Activated T-cell treated with anti-CD3 and anti-CD28 coated beads for 24 hours (primary cell): ENCODE measurements at regions not wholly inside any gene's neighbourhood (a gene's known extent, or its start where the extent isn't known, plus 50 kb on each side); places are given as distances from the start of the nearest gene placed in this dataset.
"Not testable (repeated sequence)": the region's sequence is repeated elsewhere in the genome, so short reads cannot be mapped to it uniquely, and the experiment has no call there.

ENCODE experiments used
- DNase-seq: peaks from one replicate; pipeline ENCODE4 v3.0.0-alpha.2; 2020; ENCODE audit warnings: low read depth

DNA sequence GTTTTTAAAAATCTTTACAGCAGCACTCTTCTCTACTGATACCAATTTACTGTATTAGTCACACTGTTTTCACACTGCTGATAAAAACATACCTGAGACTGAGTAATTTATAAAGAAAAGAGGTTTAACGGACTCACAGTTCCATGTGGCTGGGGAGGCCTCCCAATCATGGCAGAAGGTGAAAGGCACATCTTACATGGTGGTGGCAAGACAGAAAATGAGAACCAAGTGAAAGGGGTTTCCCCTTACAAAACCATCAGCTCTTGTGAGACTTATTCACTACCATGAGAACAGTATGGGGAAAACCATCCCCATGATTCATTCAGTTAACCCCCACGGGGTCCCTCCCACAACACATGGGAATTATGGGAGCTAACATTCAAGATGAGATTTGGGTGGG, 481.9 kb upstream of the TLE4 start:
- not testable (repeated sequence) for DNase-seq

DNA sequence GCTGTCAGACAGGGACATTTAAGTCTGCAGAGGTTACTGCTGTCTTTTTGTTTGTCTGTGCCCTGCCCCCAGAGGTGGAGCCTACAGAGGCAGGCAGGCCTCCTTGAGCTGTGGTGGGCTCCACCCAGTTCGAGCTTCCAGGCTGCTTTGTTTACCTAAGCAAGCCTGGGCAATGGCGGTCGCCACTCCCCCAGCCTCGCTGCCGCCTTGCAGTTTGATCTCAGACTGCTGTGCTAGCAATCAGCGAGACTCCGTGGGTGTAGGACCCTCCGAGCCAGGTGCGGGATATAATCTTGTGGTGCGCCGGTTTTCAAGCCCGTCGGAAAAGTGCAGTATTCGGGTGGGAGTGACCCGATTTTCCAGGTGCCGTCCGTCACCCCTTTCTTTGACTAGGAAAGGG, 468.5 kb upstream of the TLE4 start:
- DNase-seq = not testable (repeated sequence)

DNA sequence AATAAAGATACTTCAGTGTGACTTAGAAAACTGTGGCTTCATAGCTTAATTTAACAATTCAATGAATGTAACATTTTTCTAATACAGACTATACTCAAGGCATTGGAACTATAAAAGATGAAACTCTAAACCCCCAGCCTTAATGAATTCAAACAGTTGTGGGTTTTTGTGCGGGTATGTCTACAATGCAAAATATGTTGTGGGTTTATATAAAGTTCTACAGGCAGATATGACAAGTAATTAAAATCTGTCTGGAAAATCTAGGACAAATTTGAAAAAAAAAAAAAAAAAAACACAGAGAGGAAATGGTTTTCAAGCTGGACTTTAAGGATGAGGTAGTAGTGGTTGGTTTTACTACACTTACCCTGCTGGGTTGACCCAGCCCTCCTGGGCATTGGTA, 467.5 kb upstream of the TLE4 start:
- no peak for DNase-seq

DNA sequence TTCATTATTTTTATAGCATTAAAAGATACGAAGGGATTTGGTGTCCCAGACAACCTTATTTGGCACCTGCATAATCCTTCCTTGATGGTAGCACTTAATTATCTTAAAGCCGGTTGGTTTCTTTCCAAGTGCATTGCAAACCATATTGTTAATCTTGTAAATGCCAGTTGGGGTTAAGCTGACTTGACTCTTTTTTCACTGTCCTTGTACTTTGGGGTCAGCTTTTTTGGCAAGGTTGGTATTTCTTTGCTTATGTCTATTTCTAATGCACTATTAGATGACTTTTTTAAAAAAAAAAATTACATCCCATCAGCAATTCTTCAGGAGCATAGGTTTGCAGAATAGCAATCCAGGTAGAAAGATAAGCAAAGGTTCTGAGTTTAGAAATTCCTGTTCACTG, 466.8 kb upstream of the TLE4 start:
- DNase-seq = no peak

DNA sequence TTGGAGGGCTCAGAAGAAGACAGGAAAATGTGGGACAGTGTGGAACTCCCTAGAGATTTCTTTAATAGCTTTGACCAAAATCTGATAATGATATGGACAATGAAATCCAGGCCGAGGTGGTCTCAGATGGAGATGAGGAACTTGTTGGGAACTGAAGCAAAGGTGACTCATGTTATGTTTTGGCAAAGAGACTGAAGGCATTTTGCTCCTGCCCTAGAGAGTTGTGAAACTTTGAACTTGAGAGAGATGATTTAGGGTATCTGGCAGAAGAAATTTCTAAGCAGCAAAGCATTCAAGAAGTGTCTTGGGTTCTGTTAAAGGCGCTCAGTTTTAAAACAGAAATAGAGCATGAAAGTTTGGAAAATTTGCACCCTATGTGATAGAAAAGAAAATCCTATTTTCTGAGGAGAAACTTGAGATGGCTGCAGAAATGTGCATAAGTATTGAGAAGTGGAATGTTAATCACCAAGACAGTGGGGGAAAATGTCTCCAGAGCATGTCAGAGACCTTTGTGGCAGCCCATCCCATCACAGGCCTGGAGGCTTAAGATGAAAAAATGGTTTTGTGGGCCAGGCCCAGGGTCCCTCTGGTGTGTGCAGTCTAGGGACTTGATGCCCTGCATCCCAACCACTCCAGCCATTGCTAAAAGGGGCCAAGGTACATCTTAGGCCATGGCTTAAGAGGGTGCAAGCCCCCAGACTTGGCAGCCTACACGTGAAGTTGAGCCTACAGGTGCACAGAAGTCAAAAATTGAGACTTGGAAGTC, 463.7 kb upstream of the TLE4 start:
- no peak for DNase-seq

DNA sequence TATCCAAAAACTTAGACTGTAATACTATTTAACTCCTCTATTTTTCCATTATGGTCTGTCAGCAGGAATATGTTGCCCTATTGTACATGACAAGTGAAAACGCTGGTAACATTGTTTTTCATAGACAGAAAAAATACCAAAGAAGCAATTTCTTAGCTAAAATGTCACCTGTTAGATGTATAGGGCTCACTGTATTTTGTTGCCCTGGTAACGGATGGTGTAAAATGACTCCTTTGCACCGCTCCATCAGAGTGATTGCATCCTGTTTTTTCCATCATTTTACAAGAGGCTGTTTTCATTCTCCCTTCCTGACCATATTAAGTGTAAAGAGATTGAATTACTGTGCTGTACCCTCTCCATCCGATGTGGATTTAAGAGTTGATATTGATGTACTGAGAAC, 460.1 kb upstream of the TLE4 start:
- DNase-seq = no peak

DNA sequence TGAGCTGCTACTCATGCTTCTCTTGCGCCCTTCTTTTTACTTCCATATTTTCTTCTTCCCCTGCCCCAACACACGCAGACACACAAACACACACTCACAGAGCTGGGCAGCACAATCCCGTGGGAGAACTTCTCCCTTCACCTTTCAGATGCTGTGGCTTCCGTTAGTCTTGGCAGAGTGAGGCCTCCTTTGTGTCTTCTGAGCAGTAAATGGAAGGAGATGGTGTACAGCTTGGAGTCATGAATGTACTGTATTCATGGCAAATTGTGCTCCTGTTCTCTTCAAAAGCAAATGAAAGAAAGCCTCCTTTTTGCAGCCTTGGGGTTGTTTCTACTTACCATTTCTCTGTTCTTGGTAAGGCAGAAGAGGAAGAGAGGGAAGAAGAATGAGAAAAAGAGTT, 456.6 kb upstream of the TLE4 start:
- DNase-seq = no peak

DNA sequence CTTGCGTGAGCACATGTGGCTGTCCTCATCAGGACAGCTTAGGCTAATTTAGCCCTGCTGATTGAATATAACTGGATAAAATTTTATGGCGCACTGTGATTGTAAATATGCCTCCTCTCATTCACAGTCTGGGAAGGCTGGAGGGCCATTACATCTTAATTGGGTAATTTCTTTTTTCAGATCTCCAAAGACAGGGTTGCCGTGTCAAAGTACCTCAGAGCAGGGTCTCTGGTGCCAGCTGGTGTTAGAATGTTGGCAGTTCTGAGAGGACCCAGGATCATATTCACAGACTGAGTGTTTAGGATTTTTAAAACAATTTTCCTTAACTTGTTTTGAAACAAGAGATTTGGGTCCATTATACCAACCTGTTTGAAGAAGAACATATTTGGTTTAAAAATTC, 455.7 kb upstream of the TLE4 start:
- no peak for DNase-seq

DNA sequence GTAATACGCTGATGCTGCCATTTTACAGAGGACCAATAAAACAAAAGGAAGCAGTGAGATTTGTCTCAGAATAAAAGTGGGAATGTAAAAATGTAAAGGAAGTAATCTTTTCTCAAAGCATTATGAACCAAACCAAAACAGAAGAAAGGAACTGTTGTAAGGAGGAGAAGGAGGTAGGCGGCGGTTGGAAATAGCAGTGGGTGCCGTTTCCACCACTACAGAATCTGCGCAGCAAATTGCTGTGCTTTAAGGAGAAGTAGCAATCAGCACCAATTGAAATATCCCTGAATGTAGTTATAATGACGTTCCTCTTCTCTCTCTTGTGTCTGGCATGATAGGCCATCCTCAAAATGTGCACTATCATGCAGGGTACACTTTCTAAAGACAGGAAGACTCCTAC, 455.1 kb upstream of the TLE4 start:
- DNase-seq = no peak

DNA sequence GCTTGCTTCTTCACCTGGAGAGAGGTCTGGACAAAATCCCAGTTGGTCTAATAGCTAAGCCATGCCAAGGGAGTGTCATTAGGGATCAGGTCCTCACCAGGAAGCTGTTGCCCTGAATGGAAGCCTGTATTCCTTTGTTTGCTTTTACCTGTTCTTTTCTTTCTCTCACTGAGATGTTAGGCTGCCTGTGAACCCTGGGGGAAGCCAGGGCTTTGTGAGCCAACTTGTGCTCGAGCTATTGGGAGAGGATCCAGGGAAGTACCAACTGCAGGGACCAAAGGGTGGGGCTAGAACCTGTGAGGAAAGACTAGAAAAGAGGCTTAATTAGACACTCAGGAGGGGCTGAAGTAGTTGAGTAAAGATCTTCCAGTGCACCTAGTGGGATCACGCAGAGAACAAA, 451.2 kb upstream of the TLE4 start:
- DNase-seq = no peak

DNA sequence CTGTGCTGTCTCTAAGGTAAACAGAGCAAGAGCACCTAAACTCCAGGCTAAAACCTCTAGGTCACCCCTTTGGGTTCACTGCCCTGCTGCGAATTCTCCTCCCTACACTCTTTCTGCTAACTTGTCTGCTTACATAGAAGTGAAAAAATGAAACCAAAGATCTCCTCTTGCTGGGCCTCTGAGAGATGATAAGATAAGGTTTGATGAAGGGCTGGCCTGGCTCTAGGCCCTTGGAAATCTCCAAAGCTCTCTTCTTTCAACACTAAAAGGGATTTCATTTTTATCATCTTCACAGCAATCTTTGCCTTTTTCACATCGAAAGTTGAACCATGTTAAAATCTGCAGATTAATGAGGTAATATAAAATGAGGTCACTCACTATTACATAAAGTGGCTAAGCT, 450.8 kb upstream of the TLE4 start:
- no peak for DNase-seq

DNA sequence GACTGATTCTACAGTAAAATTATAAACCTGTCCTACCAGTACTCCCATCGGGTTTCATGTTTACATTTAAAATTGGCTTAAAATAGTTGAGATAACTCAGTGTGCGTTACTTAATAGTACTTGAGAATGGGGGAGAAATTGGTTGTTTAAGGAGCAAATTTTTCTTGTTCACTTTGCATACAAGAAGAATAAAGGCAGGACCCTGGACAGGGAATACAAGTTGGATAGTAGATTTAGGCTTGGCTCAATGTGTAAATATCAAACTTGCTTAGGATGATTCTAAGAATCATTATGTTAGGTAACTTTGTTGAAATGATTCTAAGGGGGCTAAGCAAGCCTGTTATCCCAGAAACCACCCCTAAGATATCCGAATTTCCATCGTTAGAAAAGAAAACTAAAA, 448.4 kb upstream of the TLE4 start:
- DNase-seq = no peak

DNA sequence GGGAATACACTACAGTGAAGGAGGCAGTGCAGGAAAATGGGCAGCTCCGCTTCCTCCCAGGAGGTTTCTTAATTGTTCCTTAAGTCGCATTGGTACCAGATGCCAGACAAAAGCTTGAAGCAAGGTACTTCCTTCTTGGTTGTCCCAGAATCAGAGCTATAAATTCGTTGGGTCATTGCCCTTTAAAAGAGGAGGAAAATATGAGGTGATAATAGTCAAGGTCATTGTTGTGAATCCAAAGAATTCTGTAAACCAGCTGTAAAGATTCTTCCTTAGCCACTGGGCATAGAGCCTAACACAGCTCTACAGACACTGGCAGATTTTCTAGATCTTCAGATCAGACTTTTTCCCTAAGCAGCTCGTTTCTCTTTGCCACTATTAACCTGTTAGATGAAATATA, 444.1 kb upstream of the TLE4 start:
- DNase-seq = no peak

DNA sequence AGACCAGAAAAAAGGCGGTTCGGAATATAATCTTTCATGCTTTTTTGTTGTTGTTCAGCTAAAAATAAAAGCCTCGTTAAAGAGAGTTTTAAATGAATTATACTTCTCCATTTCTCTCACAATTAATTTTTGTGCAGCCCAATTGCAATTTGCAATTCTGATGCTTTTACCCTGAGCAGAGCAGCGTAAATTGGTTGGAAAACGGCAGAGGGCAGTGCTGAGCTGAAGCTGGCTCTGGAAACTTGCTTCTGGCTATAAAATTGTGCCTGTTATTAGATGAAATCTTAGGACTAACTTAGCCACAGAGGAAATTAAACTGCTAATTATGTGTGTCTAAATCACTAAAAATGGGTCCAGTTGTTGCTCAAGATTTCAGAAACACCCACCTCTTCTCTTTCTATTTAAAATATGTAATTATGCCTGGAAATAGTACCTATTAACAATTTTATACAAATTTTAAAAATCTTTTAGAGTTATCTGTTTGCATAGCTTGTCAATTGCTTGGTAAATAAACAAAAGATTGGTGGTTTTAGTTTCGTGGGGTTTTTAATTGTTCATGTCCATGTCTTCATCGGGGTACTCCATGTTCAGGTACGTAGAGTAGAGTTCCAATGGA, 441.8 kb upstream of the TLE4 start:
- no peak for DNase-seq

DNA sequence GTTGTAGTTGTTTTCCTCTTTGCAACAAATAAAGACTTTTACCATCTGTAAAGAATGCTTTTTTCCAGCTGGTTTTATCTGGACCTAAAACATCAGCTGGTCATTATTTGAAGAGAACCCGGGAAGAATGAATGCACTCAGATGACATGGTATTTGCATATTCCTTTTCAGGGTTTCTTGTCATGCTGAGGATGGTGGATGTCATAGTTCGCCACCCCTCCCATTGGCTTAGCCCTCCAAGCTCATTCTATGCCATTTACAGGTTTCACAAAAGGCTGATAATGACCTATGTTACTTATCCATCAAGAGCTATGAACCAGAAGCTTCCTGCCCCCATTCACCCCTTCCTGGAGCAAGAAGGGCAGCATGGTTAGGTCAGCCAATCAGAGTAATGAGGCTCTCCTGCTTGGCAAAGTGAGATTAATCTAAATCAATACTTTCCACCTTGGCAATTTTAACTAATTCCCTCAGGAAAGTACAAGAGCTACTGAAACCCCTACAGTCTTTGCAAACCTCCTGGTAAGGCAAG, 440.5 kb upstream of the TLE4 start:
- no peak for DNase-seq

DNA sequence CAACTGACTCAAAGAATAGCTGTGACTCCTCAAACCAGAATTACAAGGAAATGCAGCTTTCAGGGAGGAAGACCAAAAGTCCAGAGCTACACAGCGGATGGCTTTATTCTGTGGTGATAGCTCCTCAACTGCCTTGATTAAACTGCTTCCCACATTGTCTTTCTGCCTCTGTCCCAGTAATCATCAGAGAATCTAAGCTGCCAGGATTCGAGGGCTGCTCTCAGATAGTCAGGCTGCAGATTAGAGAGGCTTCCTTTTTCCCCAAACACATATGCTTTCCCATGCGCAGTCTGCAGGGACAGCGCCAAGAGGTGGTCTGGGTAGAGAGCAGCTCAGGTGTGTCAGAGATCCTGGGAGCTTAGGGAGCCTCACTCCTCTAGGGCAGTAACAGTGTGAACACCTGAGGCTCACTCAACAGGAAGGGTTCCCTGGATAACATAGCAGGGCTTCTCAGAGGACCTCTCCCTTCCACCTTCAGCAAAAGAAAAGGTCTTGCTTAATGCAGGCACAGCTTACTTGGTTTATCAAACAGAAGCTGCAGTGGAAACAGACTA, 439.9 kb upstream of the TLE4 start:
- DNase-seq = no peak

DNA sequence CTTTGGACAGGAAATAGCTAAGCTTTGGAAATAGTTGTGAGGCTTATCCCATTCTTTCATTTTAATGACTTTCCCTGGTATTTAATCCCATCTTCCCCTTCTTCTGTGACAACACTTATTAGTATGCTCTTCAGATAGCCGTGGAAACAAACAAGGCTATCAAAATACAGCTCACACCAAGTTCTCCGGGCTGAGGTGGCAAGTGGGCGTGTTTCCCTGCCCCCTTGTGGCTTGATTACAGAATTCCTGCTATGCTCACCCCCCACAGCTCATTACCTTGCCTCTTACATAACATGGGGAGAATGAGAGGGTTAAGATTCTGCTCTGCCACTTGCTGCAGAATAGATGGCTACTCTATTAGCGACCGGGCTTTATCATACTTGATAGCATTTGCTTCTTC, 437.1 kb upstream of the TLE4 start:
- DNase-seq = no peak

DNA sequence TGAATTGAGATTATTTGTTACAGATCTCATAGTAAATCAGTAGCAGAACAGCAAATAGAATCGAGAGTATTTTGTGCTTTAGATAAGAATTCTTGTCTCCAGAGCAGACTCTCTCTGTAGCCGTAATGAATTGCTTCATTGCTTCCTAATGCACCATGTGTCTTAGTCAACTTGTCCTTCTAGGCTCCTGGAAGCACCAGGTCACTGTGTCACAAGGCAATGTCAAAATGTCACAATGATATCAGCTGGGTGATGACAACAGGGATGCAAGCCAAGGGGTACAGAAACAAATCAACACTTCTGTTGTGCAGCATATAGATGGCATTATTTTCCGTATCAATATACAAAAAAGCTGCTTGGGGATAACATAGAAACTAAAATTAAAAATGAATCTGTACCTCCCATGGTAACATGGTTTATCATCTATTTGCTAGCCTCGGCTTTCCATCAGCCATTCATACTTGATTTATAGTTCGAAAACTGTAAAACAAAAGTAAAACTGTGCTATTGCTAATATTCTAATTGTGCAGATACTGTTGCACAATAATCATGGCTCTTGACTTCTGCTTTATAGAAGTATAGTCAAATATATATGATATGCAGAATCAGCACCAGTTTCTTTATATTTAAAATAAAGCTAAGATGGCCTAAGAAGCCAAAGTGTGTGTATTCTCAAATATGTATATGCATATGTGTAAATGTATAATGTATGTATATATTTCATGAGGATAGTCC, 435.9 kb upstream of the TLE4 start:
- no peak for DNase-seq

DNA sequence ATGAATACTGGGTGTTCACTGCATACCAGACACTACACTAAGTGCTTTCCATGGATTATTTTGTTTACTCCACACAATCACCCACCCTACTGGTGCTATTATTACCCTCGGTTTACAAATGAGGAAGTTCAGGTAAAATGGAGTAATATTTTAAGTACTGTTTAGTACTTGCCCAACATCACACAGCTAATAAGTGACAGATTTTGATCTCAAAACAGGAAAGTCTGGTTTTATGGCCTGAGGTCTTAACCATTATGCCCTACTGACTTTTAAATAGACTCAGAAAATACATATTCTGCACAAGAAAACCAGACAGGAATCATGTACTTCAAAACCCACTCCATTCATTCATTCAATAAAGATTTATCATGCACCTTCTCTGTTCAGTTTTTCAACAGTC, 431.0 kb upstream of the TLE4 start:
- DNase-seq = no peak

DNA sequence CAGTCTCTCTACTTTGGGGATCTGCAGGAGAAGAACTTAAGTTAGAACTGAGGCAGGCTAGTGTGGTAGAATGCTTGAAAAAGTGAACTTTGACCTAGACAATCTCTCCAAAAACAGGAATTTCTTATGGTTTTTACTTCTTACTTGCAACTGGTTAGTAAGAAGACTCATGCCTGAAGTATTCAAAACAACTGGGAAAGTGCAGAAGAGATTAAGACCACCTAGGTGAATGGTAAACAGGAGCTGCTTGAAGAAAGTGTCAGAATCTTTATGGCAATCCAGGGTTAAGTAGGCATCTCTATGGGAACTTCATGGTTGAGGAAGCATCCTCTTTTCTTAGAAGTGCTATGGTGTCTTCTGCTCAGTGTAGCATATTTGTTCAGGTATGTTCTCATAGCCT, 428.6 kb upstream of the TLE4 start:
- DNase-seq = no peak

DNA sequence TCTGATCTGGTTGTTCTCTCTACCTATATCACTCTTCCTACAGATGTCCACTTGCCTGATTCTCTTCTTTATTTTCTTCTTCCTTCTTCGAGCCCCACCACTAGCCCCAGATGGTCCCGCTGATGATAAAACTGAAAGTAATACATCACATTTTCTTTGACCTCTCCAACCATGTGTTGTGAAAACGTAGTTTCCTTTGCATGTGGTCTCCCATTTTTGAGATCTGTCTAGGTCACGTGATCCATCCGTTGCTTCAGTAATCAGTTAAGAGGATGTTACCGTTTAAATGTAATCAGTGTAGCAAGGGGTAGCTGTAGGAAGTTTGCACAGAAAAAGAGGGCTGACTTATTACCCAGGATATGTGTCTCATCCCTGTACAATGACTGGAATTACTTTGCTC, 426.3 kb upstream of the TLE4 start:
- no peak for DNase-seq

DNA sequence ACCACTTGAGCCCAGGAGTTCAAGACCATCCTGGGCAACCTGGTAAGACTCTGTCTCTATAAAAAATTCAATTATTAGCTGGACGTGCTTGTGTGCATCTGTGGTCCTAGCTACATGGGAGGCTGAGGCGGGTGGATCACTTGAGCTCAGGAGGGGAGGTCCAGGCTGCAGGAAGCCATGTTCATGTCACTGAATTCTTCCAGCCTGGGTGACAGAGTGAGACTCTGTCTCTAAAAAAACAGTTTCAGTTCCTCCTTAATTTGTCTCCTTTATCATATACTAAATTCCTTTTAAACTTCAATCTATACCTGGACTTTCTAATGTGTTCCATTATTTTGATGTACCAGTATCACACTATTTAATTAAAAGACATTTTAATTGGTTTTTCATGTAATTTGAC, 422.2 kb upstream of the TLE4 start:
- DNase-seq = no peak

DNA sequence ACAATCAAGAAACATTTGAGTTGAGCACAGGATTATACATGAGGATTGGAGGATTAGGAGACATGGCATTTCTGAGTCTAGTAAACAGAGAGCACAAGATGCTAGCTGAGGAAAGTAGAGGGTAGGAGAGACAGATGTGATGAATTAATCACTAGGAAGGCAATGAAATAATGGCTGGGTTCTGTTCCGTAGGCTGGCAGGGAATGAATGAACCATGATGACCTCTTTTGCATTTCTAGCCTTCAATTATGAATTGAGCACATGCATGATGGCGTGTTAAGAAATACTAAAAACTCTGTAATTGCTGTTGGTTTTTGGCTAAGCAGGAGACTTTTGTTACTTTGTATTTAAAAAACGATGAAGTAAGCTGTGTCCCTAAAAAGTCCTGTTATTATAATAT, 420.0 kb upstream of the TLE4 start:
- no peak for DNase-seq
